HCT116 (cell line): ENCODE measurements at regions not wholly inside any gene's neighbourhood (a gene's known extent, or its start where the extent isn't known, plus 50 kb on each side); places are given as distances from the start of the nearest gene placed in this dataset.

Experiments
- CEBPB ChIP-seq: IDR thresholded peaks from 2 replicates; pipeline ENCODE4 v1.6.1; 2012; ENCODE audit warnings: low read depth
- EZH2 ChIP-seq: fragments of 200-600 bp; sonication (generic); IDR thresholded peaks from 2 replicates; pipeline ENCODE4 v1.6.1; 2017; ENCODE audit warnings: antibody characterized with exemption, mixed run types
- SP1 ChIP-seq: IDR thresholded peaks from 2 replicates; pipeline ENCODE4 v1.6.1; 2012; ENCODE audit warnings: low read depth
- ZNF274 ChIP-seq: fragments of 200-500 bp; sonication (Bioruptor generic); IDR thresholded peaks from 2 replicates; pipeline ENCODE4 v1.6.1; 2014; ENCODE audit warnings: mild to moderate bottlenecking, low read depth, low read length, inconsistent platforms
- TF ChIP-seq, protein P1 (sequence below), 3 experiments: fragments of 200-600 bp in 1 of 3; sonication (generic) in 1 of 3; IDR thresholded peaks in 2 of 3; conservative IDR thresholded peaks in 1 of 3; 2 replicates each; pipeline ENCODE4 v1.5.1; 2012 to 2017; ENCODE audit warnings: low read depth in 2 of 3, low read length in 2 of 3, antibody characterized with exemption in 1 of 3, borderline replicate concordance in 1 of 3, control low read depth in 1 of 3, mild to moderate bottlenecking in 1 of 3, mixed read lengths in 1 of 3, mixed run types in 1 of 3, moderate library complexity in 1 of 3; ENCODE audit not compliant: insufficient read depth in 1 of 3

DNA sequence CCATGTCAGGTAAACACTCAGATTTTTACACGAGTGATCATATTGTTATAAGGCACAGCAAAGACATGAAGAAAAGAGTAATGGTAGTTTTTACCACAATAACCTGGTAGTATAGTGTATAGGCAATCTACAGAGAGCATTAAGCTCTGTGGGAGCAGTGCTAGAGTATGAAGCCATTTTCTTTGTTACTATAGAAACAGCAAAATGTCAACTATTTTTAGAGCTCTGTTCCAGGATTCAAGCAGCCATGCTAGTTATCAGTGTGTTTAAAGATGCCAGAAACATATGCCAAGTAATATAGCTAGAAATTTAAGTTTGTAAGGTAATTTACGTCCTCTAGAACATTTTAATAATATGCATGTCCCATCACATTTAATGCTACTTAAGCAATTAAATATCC is 77.6 kb upstream of the RGS18 start:
- TF ChIP-seq ZNF274: no peak
- no peak for TF ChIP-seq SP1
- TF ChIP-seq, protein P1, sequence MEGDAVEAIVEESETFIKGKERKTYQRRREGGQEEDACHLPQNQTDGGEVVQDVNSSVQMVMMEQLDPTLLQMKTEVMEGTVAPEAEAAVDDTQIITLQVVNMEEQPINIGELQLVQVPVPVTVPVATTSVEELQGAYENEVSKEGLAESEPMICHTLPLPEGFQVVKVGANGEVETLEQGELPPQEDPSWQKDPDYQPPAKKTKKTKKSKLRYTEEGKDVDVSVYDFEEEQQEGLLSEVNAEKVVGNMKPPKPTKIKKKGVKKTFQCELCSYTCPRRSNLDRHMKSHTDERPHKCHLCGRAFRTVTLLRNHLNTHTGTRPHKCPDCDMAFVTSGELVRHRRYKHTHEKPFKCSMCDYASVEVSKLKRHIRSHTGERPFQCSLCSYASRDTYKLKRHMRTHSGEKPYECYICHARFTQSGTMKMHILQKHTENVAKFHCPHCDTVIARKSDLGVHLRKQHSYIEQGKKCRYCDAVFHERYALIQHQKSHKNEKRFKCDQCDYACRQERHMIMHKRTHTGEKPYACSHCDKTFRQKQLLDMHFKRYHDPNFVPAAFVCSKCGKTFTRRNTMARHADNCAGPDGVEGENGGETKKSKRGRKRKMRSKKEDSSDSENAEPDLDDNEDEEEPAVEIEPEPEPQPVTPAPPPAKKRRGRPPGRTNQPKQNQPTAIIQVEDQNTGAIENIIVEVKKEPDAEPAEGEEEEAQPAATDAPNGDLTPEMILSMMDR (IDR thresholded peaks at IDR 0.05 in 2 of 3, conservative IDR thresholded peaks at IDR 0.05 in 1 of 3; ENCODE audit: borderline replicate concordance in 1 of 3, insufficient read depth in 1 of 3, low read depth in 2 of 3, low read length in 2 of 3): no peak
- no peak for TF ChIP-seq CEBPB
- no peak for TF ChIP-seq EZH2
